K562 (cell line): ENCODE measurements at regions not wholly inside any gene's neighbourhood (a gene's known extent, or its start where the extent isn't known, plus 50 kb on each side); places are given as distances from the start of the nearest gene placed in this dataset.

Experiments
- ATAC-seq: fragments of 200-7000 bp; cut with Tn5 transposase; 3 replicates; pipeline ENCODE4 v1.9.1; 2020; ENCODE audit warnings: moderate library complexity
- BruUV-seq: library from RNA; stranded (reverse); fragments of 400-500 nt; replicated peaks from 2 replicates; lab custom pipeline; 2021; lab: Mats Ljungman, UMichigan
- CTCF ChIA-PET: fragments of 300-600 bp; formaldehyde crosslinking; extraction: SDS; loops from one replicate; lab custom pipeline; 2021; ENCODE audit warnings: low intra/inter-chr PET ratio; lab: Yijun Ruan, JAX
- POLR2A ChIA-PET: fragments of 300-600, 350-650 bp; sonication (Branson Sonifier 250); formaldehyde crosslinking; extraction: SDS; loops from one replicate; lab custom pipeline; 2021; ENCODE audit warnings: antibody characterized with exemption, inconsistent platforms; lab: Yijun Ruan, JAX
- DNase-seq, 4 experiments: peaks; one replicate each; pipeline versions ENCODE4 v3.0.0 to v3.0.0-alpha.2; 2011 to 2018; ENCODE audit warnings: low spot score in 3 of 4, mixed read lengths in 3 of 4; ENCODE audit errors: extremely low read depth in 1 of 4
- FAIRE-seq: peaks from 2 replicates; lab custom pipeline; 2011; peaks lifted over from hg19 to GRCh38; lab: Jason Lieb, UNC
- H2AFZ ChIP-seq: 2 replicates; pipeline ENCODE4 v1.6.0; 2011; ENCODE audit warnings: low read depth, low read length, control low read depth, inconsistent platforms
- H3K27ac ChIP-seq: fragments of 200-600 bp; 3 replicates; pipeline ENCODE4 v1.8.0; 2011; ENCODE audit warnings: low read depth, mild to moderate bottlenecking, control low read depth, inconsistent platforms, low read length, moderate library complexity, mixed read lengths; ENCODE audit errors: extremely low read depth
- H3K27me3 ChIP-seq, 2 experiments: fragments of 300-600 bp in 1 of 2; 2 replicates in 1 of 2; 3 replicates in 1 of 2; pipeline versions ENCODE4 v1.6.0 to v1.8.0; 2011; ENCODE audit warnings: inconsistent platforms in 2 of 2, low read length in 2 of 2, mild to moderate bottlenecking in 1 of 2, mixed read lengths in 1 of 2, moderate library complexity in 1 of 2; ENCODE audit not compliant: control insufficient read depth in 2 of 2, insufficient read depth in 2 of 2
- H3K36me3 ChIP-seq: fragments of 300-600 bp; 3 replicates; pipeline ENCODE4 v1.8.0; 2011; ENCODE audit warnings: mild to moderate bottlenecking, low read length, inconsistent platforms; ENCODE audit not compliant: control insufficient read depth, insufficient read depth
- H3K4me1 ChIP-seq, 2 experiments: fragments of 200-600 bp in 1 of 2; replicated peaks in 1 of 2; 2 replicates in 1 of 2; 3 replicates in 1 of 2; pipeline versions ENCODE4 v1.5.1 to v1.8.0; 2011; ENCODE audit warnings: inconsistent platforms in 2 of 2, low read length in 2 of 2, mild to moderate bottlenecking in 1 of 2, mixed read lengths in 1 of 2, moderate library complexity in 1 of 2; ENCODE audit not compliant: control insufficient read depth in 2 of 2, insufficient read depth in 2 of 2
- H3K4me2 ChIP-seq: 2 replicates; pipeline ENCODE4 v1.6.1; 2011; ENCODE audit warnings: low read length, control low read depth, inconsistent platforms, mixed read lengths; ENCODE audit not compliant: insufficient read depth
- H3K4me3 ChIP-seq: fragments of 200-600 bp; sonication (generic), shearing (Covaris generic); 2 replicates; pipeline ENCODE4 v1.5.1; 2016; ENCODE audit warnings: control low read depth, inconsistent platforms
- H3K79me2 ChIP-seq: fragments of 200-600 bp; 3 replicates; pipeline ENCODE4 v1.8.0; 2011; ENCODE audit warnings: low read length, inconsistent platforms; ENCODE audit not compliant: control insufficient read depth, insufficient read depth
- H3K9ac ChIP-seq, 2 experiments: 2 replicates each; pipeline versions ENCODE4 v1.6.0 to v1.6.1; 2011; ENCODE audit warnings: low read depth in 2 of 2, low read length in 2 of 2, control low read depth in 1 of 2, inconsistent platforms in 1 of 2, mild to moderate bottlenecking in 1 of 2, mixed read lengths in 1 of 2; ENCODE audit not compliant: insufficient read depth in 1 of 2
- H3K9me1 ChIP-seq: one replicate; pipeline ENCODE4 v1.6.0; 2011; ENCODE audit warnings: inconsistent platforms, mild to moderate bottlenecking, low read length, moderate library complexity; ENCODE audit not compliant: control insufficient read depth, insufficient read depth
- H3K9me3 ChIP-seq: replicated peaks from 2 replicates; pipeline ENCODE4 v1.5.1; 2011; ENCODE audit warnings: low read depth, low read length, inconsistent platforms; ENCODE audit not compliant: control insufficient read depth, insufficient read depth
- H4K20me1 ChIP-seq: replicated peaks from 2 replicates; pipeline ENCODE4 v1.6.1; 2011; ENCODE audit warnings: low read length, inconsistent platforms, mixed read lengths; ENCODE audit not compliant: control insufficient read depth, insufficient read depth
- BMI1 ChIP-seq: fragments of 150-350 bp; IDR thresholded peaks from 2 replicates; pipeline ENCODE4 v1.6.1; 2014; ENCODE audit warnings: low read length
- CREB1 ChIP-seq, 2 experiments: sonication (generic) in 1 of 2; formaldehyde crosslinking in 1 of 2; IDR thresholded peaks; 2 replicates each; pipeline versions ENCODE4 v1.6.1 to v1.8.0; 2012 to 2022; ENCODE audit warnings: inconsistent platforms in 1 of 2, mild to moderate bottlenecking in 1 of 2, missing genetic modification reagents in 1 of 2, moderate library complexity in 1 of 2
- FOXM1 ChIP-seq, 2 experiments: fragments of 450-650 bp in 1 of 2; sonication (generic) in 1 of 2; formaldehyde crosslinking in 1 of 2; IDR thresholded peaks; 2 replicates each; pipeline versions ENCODE4 v1.6.1 to v1.9.0; 2017 to 2022; ENCODE audit warnings: low read depth in 2 of 2, mild to moderate bottlenecking in 2 of 2, missing genetic modification reagents in 1 of 2, moderate library complexity in 1 of 2
- POLR2A ChIP-seq: fragments of 450-650 bp; conservative IDR thresholded peaks from 2 replicates; pipeline ENCODE4 v1.6.1; 2016
- ZNF764 ChIP-seq: fragments of 250-450 bp; sonication (Bioruptor Pico); IDR thresholded peaks from 2 replicates; pipeline ENCODE4 v1.4.0; 2020; ENCODE audit warnings: low read depth, mild to moderate bottlenecking, moderate library complexity
- WGBS: fragments of 100-300 bp; shearing (Covaris generic); methylation state at CpG from one replicate; pipeline ENCODE4 v1.1.6; 2016; ENCODE audit warnings: low coverage, mixed read lengths; ENCODE audit not compliant: insufficient coverage; ENCODE audit errors: missing lambda C conversion rate; 5-methylcytosine and 5-hydroxymethylcytosine counted together
- in situ Hi-C: fragments of 300-500 bp; cut with MboI; formaldehyde crosslinking; loops from 4 replicates; pipeline ENCODE4 v1.15.0; 2018; ENCODE audit warnings: inconsistent platforms, mixed read lengths
- intact Hi-C: fragments of 100-400 bp; cut with micrococcal nuclease; formaldehyde crosslinking; loops from 2 replicates; pipeline ENCODE4 v1.14.2; 2022
- TF ChIP-seq, protein P1 (sequence below): sonication (generic); formaldehyde crosslinking; IDR thresholded peaks from 2 replicates; pipeline ENCODE4 v1.8.0; 2022; ENCODE audit warnings: mild to moderate bottlenecking, missing genetic modification reagents

DNA sequence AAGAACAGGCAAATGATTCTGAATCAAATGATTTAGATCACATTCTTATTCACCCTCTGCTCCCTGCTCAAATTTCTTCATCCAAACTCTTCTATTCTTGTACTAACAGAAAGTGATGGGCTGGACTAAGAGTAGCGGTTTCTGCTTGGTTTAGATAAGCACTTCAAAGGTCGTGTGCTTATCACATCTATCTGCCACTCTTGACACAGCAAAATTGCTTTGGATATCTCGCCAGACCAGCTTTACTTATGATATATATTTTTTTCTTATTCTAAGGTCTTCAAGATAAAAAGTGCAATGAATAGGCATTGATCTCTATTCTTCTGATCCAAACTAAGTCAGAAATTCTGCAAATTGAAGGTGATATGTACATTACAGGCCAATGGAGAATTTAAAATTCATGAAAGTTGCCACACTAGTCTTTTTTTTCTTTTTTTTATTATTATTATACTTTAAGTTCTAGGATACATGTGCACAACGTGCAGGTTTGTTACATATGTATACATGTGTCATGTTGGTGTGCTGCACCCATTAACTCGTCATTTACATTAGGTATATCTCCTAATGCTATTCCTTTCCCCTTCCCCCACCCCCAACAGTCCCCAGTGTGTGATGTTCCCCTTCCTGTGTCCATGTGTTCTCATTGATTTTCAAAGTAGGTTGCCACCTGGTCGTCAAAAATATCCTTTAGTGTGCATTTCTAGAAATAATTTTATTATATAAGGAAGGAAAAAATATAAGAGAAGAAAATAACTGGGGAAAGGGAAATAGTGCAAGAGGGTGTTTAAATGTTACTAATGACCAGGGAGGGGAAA, 1941.0 kb upstream of the RAG2 start (continued):
- TF ChIP-seq FOXM1 (IDR thresholded peaks at IDR 0.05; ENCODE audit: low read depth): peak; percentile 95
- no peak for TF ChIP-seq FOXM1 (CRISPR knock-in tag; IDR thresholded peaks at IDR 0.05; ENCODE audit: low read depth)
- TF ChIP-seq, protein P1, sequence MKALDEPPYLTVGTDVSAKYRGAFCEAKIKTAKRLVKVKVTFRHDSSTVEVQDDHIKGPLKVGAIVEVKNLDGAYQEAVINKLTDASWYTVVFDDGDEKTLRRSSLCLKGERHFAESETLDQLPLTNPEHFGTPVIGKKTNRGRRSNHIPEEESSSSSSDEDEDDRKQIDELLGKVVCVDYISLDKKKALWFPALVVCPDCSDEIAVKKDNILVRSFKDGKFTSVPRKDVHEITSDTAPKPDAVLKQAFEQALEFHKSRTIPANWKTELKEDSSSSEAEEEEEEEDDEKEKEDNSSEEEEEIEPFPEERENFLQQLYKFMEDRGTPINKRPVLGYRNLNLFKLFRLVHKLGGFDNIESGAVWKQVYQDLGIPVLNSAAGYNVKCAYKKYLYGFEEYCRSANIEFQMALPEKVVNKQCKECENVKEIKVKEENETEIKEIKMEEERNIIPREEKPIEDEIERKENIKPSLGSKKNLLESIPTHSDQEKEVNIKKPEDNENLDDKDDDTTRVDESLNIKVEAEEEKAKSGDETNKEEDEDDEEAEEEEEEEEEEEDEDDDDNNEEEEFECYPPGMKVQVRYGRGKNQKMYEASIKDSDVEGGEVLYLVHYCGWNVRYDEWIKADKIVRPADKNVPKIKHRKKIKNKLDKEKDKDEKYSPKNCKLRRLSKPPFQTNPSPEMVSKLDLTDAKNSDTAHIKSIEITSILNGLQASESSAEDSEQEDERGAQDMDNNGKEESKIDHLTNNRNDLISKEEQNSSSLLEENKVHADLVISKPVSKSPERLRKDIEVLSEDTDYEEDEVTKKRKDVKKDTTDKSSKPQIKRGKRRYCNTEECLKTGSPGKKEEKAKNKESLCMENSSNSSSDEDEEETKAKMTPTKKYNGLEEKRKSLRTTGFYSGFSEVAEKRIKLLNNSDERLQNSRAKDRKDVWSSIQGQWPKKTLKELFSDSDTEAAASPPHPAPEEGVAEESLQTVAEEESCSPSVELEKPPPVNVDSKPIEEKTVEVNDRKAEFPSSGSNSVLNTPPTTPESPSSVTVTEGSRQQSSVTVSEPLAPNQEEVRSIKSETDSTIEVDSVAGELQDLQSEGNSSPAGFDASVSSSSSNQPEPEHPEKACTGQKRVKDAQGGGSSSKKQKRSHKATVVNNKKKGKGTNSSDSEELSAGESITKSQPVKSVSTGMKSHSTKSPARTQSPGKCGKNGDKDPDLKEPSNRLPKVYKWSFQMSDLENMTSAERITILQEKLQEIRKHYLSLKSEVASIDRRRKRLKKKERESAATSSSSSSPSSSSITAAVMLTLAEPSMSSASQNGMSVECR (CRISPR knock-in tag): no peak
- peak; percentile 61; the same call in 1 of the 2 replicates for TF ChIP-seq CREB1 (IDR thresholded peaks at IDR 0.05)
- TF ChIP-seq CREB1 (CRISPR knock-in tag; IDR thresholded peaks at IDR 0.05): no peak
- TF ChIP-seq, all 486 proteins: peak for 113

DNA sequence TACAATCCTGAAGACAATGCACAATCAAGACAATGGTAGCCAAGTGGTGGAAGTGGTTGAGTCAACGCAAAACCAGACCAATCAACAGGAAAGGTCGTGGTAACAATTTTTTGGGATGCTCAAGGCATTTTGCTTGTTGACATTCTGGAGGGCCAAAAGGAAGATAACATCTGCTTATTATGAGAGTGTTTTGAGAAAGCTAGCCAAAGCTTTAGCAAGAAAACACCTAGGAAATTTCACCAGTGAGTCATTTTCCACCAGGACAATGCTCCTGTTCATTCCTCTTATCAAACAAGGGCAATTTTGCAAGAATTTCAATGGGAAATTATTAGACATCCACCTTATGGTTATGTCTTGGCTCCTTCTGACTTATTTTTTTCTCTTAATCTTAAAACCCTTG, 1932.2 kb upstream of the RAG2 start:
- intact Hi-C loops: no loop called here
- TF ChIP-seq ZNF764 (CRISPR knock-in tag) (no peak), POLR2A (no peak), BMI1 (no peak)

More for the DNA sequence above, 1932.2 kb upstream of the RAG2 start:
- WGBS: 35% methylated on average over 2 of the region's 2 CpGs
- no TSS peak for BruUV-seq
- no peak overlapping the region for H3K4me3 ChIP-seq
- ATAC-seq (no peak), FAIRE-seq (no peak), DNase-seq (no peak)
- H4K20me1 ChIP-seq: no peaks in the 10 kb centered on the region
- no peaks in the 10 kb centered on the region for H3K9me1 ChIP-seq
- H3K79me2 ChIP-seq: no peaks in the 10 kb centered on the region
- no peaks in the 10 kb centered on the region for H3K36me3 ChIP-seq
- H3K9ac ChIP-seq: no peak overlapping the region
- no peaks in the 10 kb centered on the region; the same call in 1 of the 2 replicates for H3K9me3 ChIP-seq
- no peak overlapping the region for H3K27ac ChIP-seq
- no peaks in the 10 kb centered on the region for H3K27me3 ChIP-seq
- POLR2A ChIA-PET: no interaction called here
- CTCF ChIA-PET: no interaction called here
- in situ Hi-C loops: no loop called here
- H3K4me2 ChIP-seq: no peak overlapping the region
- H2AFZ ChIP-seq: no peak overlapping the region
- no peaks in the 10 kb centered on the region for H3K4me1 ChIP-seq
